Activated naive CD4-positive, alpha-beta T cell treated with anti-CD3 and anti-CD28 coated beads for 36 hours (primary cell): ENCODE measurements at regions not wholly inside any gene's neighbourhood (a gene's known extent, or its start where the extent isn't known, plus 50 kb on each side); places are given as distances from the start of the nearest gene placed in this dataset.
A peak's percentile ranks its signal among the peaks of the same experiment; 100 is the strongest.

Experiments used
- CTCF ChIA-PET: fragments of 350-600 bp; sonication (Branson Sonifier 250); formaldehyde crosslinking; loops from one replicate; lab custom pipeline; 2021; ENCODE audit warnings: antibody characterized with exemption; lab: Charles Lee
- DNase-seq: peaks from one replicate; pipeline ENCODE4 v3.0.0-alpha.2; 2020
- H3K27ac Mint-ChIP-seq: one replicate; pipeline ENCODE4 v1.8.0; 2021; ENCODE audit warnings: mild to moderate bottlenecking, mixed read lengths
- H3K27me3 Mint-ChIP-seq: one replicate; pipeline ENCODE4 v1.8.0; 2021; ENCODE audit warnings: low read depth, mixed read lengths
- H3K36me3 Mint-ChIP-seq: one replicate; pipeline ENCODE4 v1.8.0; 2021; ENCODE audit warnings: low read depth, mixed read lengths
- H3K4me1 Mint-ChIP-seq: one replicate; pipeline ENCODE4 v1.8.0; 2021; ENCODE audit warnings: low read depth, mixed read lengths
- H3K4me3 Mint-ChIP-seq: one replicate; pipeline ENCODE4 v1.8.0; 2021; ENCODE audit warnings: mild to moderate bottlenecking, moderate library complexity, mixed read lengths
- H3K9me3 Mint-ChIP-seq: one replicate; pipeline ENCODE4 v1.8.0; 2021; ENCODE audit warnings: mixed read lengths
- intact Hi-C: fragments of 100-400 bp; cut with micrococcal nuclease; formaldehyde crosslinking; loops from one replicate; pipeline ENCODE4 v1.15.1; 2023

DNA sequence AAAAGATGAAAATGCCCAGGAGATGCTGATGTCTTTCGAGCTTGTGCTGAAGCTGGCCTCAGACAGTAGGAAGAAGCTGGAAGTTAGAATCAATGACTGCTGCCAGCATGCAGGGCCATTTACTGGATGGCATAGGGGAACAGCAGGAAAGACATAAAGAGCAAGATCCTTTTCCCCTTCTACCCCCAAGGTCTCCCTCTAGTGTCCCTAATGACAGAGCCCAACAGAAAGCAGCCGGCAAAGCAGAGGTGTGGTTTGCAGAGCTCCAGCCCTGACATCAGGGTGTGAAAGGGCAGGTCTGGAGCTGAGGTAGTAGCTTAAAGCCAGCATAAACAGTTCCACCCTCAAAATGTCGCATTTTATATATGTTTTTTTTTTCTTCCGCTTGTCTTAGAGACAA is 1560.7 kb upstream of the TMEM132C start:
- Mint-ChIP-seq H3K4me1 (peaks cover 2% of the 10 kb centered on the region), H3K27me3 (peaks cover 3% of the 10 kb centered on the region), H3K36me3 (no peaks in the 10 kb centered on the region), H3K27ac (no peak overlapping the region), H3K4me3 (no peak overlapping the region), H3K9me3 (peaks cover 1% of the 10 kb centered on the region)
- DNase-seq = no peak
- intact Hi-C loops = no loop called here
- CTCF ChIA-PET = interaction anchor here (1.4 kb wide), 1 partner anchor 42 kb away, joined by 3 read pairs; no protein-coding TSS in a partner anchor

DNA sequence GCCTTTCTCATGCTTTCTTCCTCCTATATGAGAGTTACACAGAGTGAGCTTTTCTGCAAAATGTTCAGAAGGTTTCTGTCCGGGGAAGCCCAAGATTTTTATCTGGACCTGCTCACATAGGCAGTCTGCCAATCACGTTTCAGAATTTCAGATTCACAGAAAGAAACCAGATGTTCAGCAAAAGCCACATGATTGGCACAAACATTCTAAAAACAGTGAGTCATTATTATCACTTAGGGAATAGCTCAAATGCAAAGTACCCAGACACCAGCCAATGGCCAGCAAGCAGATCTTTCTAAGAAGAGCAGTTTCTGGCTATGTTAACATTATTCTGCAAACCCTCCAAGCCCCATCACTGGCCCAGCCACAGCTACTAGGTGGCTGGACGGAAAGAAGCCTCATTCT is 1558.5 kb upstream of the TMEM132C start:
- H3K36me3 Mint-ChIP-seq = no peaks in the 10 kb centered on the region
- H3K27ac Mint-ChIP-seq = no peak overlapping the region
- DNase-seq = peak; percentile 5
- intact Hi-C loops = loop anchor here (1.0 kb wide), 1 partner anchor 64 kb away; no protein-coding TSS in a partner anchor
- H3K27me3 Mint-ChIP-seq = peaks cover 3% of the 10 kb centered on the region
- H3K4me3 Mint-ChIP-seq = no peak overlapping the region
- H3K9me3 Mint-ChIP-seq = peaks cover 1% of the 10 kb centered on the region
- H3K4me1 Mint-ChIP-seq = peaks cover 2% of the 10 kb centered on the region
- CTCF ChIA-PET = no interaction called here

DNA sequence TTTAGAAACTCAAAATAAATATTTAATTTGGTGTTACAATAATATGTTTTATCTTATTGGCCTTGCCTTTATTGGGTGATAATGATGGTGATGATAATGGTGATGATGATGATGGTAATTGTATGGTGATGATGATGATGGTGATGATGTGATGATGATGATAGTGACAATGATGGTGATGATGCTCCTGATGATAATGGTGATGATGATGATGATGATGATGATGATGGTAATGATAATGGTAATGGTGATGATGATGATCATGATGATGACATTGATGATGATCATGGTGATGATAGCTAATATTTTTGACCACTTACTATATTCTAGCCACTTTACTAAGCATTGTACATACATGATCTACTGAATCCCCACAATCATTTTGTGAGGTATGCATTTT is 1548.6 kb upstream of the TMEM132C start:
- Mint-ChIP-seq H3K4me3 (no peak overlapping the region), H3K27ac (no peak overlapping the region), H3K4me1 (no peaks in the 10 kb centered on the region), H3K9me3 (peaks cover 14% of the 10 kb centered on the region), H3K36me3 (no peaks in the 10 kb centered on the region), H3K27me3 (no peaks in the 10 kb centered on the region)
- DNase-seq = no peak
- CTCF ChIA-PET = no interaction called here
- intact Hi-C loops = no loop called here

DNA sequence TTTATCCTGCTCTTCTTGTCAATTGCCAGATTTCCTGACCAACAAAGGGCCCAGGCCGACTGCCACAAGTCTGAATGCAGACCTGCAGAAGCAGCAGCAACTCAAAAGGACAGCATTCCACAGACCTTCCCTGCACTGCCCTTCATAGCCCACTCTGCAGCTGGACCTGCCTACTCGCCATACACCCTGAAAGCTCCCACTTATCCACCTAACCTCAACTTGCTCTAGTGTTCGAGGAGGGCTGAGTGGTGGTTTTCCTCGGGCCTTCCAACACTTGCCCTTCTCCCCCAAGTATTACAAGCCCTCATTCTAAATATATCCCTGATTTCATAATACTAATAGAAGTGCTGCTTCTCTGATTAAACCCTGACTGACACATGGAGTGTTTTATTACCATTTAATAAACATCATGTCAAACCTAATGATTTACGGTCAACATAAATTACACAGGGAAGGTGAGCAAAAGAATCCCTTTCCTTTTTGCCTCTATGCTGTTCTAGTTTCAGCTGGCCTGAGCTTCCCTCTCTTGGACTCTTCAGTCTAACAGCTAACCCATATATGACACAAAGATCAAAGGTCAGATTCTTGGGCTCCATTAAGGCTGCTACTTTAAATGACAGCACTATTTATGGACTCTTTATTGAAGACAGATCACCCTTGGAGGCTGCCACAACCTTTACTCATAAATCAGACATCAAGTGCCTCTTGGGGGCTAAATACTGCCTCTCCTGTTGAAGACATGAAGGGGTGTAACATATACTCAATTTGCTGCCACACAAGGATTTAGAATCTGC is 1546.9 kb upstream of the TMEM132C start:
- no peaks in the 10 kb centered on the region for H3K36me3 Mint-ChIP-seq
- H3K9me3 Mint-ChIP-seq = peaks cover 17% of the 10 kb centered on the region
- H3K4me3 Mint-ChIP-seq = no peak overlapping the region
- H3K27me3 Mint-ChIP-seq = peaks cover 3% of the 10 kb centered on the region
- no peak for DNase-seq
- CTCF ChIA-PET = no interaction called here
- intact Hi-C loops = no loop called here
- H3K4me1 Mint-ChIP-seq = no peaks in the 10 kb centered on the region
- H3K27ac Mint-ChIP-seq = no peak overlapping the region

DNA sequence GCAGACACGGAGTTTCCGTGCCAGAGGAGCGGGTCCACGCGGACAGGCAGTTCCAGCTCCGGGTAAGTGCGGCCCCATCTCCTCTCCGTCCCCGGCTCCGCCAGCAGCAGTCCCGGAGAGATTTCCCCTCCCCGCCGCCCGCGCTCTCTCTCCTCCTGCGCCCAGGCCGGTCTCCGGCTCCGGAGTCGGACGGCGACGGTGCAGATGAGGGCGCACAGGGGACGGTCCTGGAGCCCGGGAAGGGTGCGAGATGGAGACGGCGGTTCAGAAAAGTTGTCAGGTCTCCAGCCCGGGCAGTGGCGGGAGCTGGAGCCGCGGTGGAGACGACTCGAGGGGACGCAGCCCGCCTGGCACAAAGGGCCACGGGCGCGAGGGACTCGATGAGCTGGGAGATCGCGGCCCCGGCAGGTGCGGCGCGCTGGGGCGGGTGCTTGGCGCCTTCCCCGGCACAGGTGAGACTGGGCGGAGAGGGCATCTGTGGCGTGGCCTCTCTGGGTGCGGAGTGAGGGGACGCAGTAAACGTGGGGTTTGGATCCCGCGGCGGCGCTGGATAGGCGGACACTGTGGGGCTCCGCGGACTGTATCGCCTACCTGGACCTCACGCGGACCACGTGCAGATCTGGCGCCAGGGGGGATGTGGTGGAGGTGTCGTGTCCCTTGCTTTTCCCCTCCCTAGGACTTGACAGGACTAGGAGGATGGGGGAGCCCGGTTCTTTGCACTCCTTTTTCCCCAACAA is 1540.3 kb upstream of the TMEM132C start:
- peaks cover 2% of the 10 kb centered on the region for H3K36me3 Mint-ChIP-seq
- no peak for DNase-seq
- no peaks in the 10 kb centered on the region for H3K4me1 Mint-ChIP-seq
- intact Hi-C loops = no loop called here
- H3K9me3 Mint-ChIP-seq = peaks cover 4% of the 10 kb centered on the region
- CTCF ChIA-PET = no interaction called here
- H3K27me3 Mint-ChIP-seq = peaks cover 33% of the 10 kb centered on the region
- H3K4me3 Mint-ChIP-seq = no peak overlapping the region
- H3K27ac Mint-ChIP-seq = no peak overlapping the region

DNA sequence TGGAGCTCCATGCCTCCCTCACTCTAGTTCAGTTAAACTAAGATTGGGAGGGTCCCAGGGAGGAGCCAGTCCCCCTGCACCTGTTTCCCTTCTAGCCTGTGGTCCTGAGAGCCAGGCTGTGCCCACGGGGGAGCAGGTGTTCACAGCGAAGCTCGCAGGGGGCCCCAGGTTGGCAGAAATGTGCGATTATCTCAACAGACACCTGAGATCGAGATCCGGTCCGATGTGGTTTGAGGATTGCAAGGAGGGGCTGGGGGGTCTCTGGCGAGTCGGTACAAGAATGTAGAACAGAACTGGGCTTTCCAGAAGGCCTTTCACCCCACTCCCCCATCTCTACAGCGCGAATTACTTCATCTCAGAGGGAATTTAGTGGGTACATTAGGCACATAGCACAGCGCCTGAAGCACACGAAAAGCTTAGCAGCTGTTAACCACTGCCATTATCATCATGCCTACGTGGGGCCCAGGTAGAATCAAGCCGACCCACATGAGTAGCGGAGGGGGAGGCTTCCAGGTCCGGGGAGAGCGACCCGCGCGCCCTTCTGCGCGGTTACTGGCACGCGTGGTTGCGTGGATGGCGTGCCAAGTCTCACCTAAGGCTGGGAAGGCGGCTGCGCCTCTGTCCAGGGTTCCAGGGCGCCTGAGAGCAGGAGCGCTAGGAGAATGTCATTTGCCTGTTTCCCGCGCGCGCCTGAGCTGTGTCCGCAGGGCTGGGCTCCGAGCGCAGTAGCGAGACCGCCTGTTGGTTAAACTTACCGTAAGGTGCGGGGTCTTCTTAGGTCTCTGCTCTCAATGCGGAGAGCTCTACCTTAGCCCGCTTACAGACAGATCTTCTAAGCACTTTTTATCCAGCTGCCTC is 1539.5 kb upstream of the TMEM132C start:
- H3K4me3 Mint-ChIP-seq = no peak overlapping the region
- H3K36me3 Mint-ChIP-seq = peaks cover 2% of the 10 kb centered on the region
- no peak for DNase-seq
- intact Hi-C loops = no loop called here
- H3K9me3 Mint-ChIP-seq = peaks cover 4% of the 10 kb centered on the region
- CTCF ChIA-PET = no interaction called here
- no peaks in the 10 kb centered on the region for H3K4me1 Mint-ChIP-seq
- H3K27ac Mint-ChIP-seq = no peak overlapping the region
- H3K27me3 Mint-ChIP-seq = peaks cover 33% of the 10 kb centered on the region

DNA sequence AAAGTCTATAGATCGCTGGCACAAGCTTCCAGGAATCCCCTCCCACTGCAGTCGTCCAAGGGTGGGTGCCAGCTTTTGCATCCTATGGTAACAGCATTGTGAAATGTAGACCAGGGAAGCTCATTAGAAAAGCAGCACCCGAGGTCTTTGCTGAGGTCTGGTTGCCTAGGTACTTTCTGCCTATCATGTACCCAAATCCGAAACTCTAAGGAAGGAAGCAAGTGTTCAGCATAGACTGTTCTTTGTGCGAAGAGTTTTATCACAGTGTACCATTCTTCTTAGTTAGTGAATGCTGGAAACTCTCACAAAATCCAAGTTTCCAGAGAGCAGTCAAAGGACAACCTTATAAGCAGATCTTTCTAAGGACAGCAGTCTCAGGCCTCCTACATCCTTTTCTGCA is 1532.7 kb upstream of the TMEM132C start:
- CTCF ChIA-PET = interaction anchor here (0.6 kb wide), 1 partner anchor 38 kb away, joined by 4 read pairs; no protein-coding TSS in a partner anchor
- Mint-ChIP-seq H3K27me3 (peaks cover 3% of the 10 kb centered on the region), H3K36me3 (no peaks in the 10 kb centered on the region), H3K9me3 (no peaks in the 10 kb centered on the region), H3K4me3 (no peak overlapping the region), H3K27ac (no peak overlapping the region), H3K4me1 (no peaks in the 10 kb centered on the region)
- intact Hi-C loops = no loop called here
- DNase-seq = no peak

DNA sequence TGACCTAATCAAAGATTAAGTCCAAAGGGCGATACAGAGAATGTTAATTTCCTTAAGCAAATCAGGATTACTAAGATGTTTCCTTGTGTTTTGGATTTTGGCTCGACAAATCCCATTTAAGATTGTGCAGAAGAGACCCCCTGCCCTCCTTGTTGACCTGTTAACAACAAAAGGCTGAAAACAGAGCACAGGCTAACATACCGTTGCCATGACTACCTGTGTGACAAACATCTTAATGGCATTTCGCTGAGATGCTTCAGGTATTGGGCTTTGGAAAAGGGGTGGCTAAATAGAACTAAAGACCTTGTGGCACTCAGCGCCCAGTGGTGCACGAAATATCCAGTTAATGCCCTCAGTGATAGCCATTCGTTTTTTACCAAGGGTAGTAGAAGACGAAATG is 1532.3 kb upstream of the TMEM132C start:
- Mint-ChIP-seq H3K9me3 (no peaks in the 10 kb centered on the region), H3K27me3 (peaks cover 1% of the 10 kb centered on the region), H3K4me1 (no peaks in the 10 kb centered on the region), H3K27ac (no peak overlapping the region), H3K4me3 (no peak overlapping the region), H3K36me3 (no peaks in the 10 kb centered on the region)
- intact Hi-C loops = no loop called here
- CTCF ChIA-PET = interaction anchor here (0.6 kb wide), 1 partner anchor 38 kb away, joined by 4 read pairs; no protein-coding TSS in a partner anchor
- DNase-seq = no peak

DNA sequence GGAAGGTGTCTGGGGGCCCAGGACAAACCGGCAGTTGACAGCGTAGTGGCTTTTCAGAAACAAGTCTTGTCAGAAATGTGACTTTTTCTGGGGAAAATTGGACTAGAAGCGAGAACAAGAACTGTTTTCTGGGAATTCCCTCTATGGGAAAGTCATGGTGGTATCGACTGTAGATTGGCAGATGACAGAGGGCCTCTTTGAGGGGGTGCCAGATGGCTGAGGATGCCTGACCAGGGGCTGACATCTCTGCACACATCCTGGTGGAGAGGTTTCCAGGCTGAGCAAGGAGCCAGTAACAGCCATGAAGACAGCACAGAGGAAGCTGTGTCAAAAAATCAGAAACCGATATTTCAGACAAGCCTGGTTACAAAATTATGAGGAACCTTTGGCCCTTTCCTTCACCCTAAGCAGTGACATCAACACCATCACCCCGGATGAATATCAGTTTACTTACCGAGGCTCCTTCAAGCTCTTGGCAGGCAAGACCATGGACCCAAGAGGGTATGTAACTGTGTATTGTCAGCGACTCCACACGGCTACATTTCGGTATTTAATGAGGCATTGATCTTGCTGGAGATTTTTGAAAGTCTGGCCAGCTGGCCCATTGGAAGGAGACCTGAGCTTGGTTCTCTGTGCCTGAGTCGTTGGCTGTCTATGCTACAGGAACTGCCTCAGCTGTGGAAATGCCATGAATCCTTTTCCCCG is 1525.3 kb upstream of the TMEM132C start:
- H3K36me3 Mint-ChIP-seq = no peaks in the 10 kb centered on the region
- no peaks in the 10 kb centered on the region for H3K9me3 Mint-ChIP-seq
- intact Hi-C loops = no loop called here
- no peaks in the 10 kb centered on the region for H3K4me1 Mint-ChIP-seq
- H3K27ac Mint-ChIP-seq = no peak overlapping the region
- H3K4me3 Mint-ChIP-seq = no peak overlapping the region
- no peaks in the 10 kb centered on the region for H3K27me3 Mint-ChIP-seq
- CTCF ChIA-PET = interaction anchor here (0.6 to 1.2 kb wide), 2 partner anchors 13 to 1835 kb away, joined by 3 read pairs; no protein-coding TSS in a partner anchor
- no peak for DNase-seq

DNA sequence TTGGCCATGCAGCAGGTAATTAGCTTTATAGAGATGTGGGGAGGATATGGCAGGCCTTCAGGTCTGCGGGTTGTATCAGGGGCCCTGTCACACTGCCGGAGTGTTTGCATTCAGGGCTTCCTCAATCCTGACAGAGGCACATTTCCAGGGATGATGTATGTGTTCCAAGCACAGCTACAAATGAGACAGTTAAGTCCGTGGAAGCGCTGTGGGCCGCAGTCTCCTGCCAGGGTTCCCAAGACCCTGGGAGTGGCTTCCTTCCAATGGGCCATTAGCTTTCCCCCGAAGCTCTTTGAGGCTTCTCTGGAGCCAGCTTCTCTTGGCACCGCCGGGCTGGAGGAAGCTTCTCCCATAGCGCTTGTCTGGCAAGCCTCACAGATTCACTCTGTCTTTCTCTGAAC is 1524.7 kb upstream of the TMEM132C start:
- H3K9me3 Mint-ChIP-seq = no peaks in the 10 kb centered on the region
- no peaks in the 10 kb centered on the region for H3K27me3 Mint-ChIP-seq
- no peaks in the 10 kb centered on the region for H3K4me1 Mint-ChIP-seq
- intact Hi-C loops = no loop called here
- DNase-seq = no peak
- no peak overlapping the region for H3K4me3 Mint-ChIP-seq
- no peaks in the 10 kb centered on the region for H3K36me3 Mint-ChIP-seq
- CTCF ChIA-PET = interaction anchor here (0.6 to 1.2 kb wide), 2 partner anchors 12 to 1836 kb away, joined by 3 read pairs; no protein-coding TSS in a partner anchor
- no peak overlapping the region for H3K27ac Mint-ChIP-seq

DNA sequence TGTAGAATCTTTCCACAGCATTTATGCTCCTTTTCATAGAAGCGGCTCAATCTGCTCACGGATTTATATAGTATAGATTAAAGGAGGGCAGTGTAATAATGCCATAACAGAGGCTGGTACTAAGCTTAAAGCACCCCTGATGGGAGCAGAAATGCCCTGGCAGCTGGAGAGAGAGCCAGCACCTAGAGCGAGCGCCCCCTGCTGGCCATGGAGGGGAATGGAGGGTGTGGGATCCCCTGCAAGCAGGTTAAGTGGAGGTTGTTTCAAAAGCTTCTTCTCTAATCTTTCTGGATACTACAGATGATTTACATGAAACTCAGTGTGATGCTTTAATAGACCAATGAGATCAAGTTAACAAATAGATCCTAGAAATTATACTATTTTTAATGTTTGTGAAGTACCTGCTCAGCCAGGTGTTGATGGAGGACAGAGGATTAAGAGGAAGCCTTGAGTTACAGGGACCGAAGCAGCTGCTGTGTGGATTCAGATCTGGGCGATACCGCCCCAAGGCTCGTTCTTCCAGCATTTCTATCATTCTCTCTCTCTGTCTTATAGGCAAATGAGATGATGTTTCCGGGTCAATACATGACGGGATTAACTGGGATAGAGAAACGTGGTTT is 1519.3 kb upstream of the TMEM132C start:
- CTCF ChIA-PET = interaction anchor here (0.6 to 2.2 kb wide), 15 partner anchors 8 to 1540 kb away, joined by 3 to 8 read pairs (median 3); no protein-coding TSS in a partner anchor
- no peaks in the 10 kb centered on the region for H3K36me3 Mint-ChIP-seq
- no peaks in the 10 kb centered on the region for H3K4me1 Mint-ChIP-seq
- peaks cover 6% of the 10 kb centered on the region for H3K27me3 Mint-ChIP-seq
- no peak overlapping the region for H3K4me3 Mint-ChIP-seq
- intact Hi-C loops = loop anchor here (2.0 kb wide), 1 partner anchor 677 kb away; no protein-coding TSS in a partner anchor
- DNase-seq = peak; percentile 69
- peaks cover 2% of the 10 kb centered on the region for H3K9me3 Mint-ChIP-seq
- no peak overlapping the region for H3K27ac Mint-ChIP-seq
